Spleen (tissue), 7 donors: ENCODE measurements at regions not wholly inside any gene's neighbourhood (a gene's known extent, or its start where the extent isn't known, plus 50 kb on each side); places are given as distances from the start of the nearest gene placed in this dataset.

Source experiments
- CTCF ChIP-seq, 11 experiments: fragments of 200-600 bp in 7 of 11; fragments of 450-650 bp in 4 of 11; sonication (generic) in 4 of 11; IDR thresholded peaks in 8 of 11; conservative IDR thresholded peaks in 3 of 11; 1 replicate in 7 of 11; 2 replicates in 4 of 11; pipeline versions ENCODE4 v1.4.0 to v1.8.0; 2016 to 2021; ENCODE audit warnings: antibody characterized with exemption in 11 of 11, inconsistent platforms in 4 of 11, mild to moderate bottlenecking in 1 of 11
- POLR2A ChIP-seq, 3 donors: fragments of 450-650 bp; IDR thresholded peaks; one replicate each; pipeline ENCODE4 v1.5.1; 2017; ENCODE audit warnings: antibody characterized with exemption in 3 of 3, mild to moderate bottlenecking in 1 of 3
- POLR2AphosphoS5 ChIP-seq, 3 donors: sonication (generic); formaldehyde crosslinking; IDR thresholded peaks; one replicate each; pipeline ENCODE4 v1.5.1; 2017; ENCODE audit warnings: antibody characterized with exemption in 3 of 3
- donor health status: DM: no; HTN: no; CAD: no; lungs with moderate emphysema.
- donor health status: DM: no; HTN: no; CAD: no.
- donor health status: DM: no; HTN: no; CAD: no.

GRCh38 chr2:216557820-216558219 lies 59.2 kb downstream of the RPL37A start:
- TF ChIP-seq CTCF (IDR thresholded peaks at IDR 0.05 in 8 of 11, conservative IDR thresholded peaks at IDR 0.05 in 3 of 11), result no peak
- no peak for TF ChIP-seq POLR2AphosphoS5 (IDR thresholded peaks at IDR 0.05)
- TF ChIP-seq POLR2A (IDR thresholded peaks at IDR 0.05), result no peak
